ENCODE measurements at regions not wholly inside any gene's neighbourhood (a gene's known extent, or its start where the extent isn't known, plus 50 kb on each side); places are given as distances from the start of the nearest gene placed in this dataset.
A peak's percentile ranks its signal among the peaks of the same experiment; 100 is the strongest.

DNA sequence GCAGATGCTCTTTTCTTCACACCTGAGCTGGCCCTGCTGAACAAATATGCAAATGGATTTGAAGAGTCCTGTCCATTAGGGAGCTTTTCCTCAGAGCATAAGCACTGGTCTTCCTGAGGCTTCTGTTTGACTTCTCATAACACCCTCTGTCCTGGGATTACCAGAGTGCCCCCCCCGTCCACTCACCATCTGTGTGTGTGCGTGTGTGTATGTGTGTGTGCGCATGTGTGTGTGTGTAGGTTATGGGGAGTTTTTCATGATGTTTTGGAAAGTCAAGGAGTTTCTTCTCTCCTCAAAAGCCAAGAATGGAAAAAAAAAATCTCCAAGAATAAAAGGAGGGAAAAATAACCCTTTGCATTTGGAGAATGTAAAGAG lies 57.7 kb upstream of the COMTD1 start:
- no peak for DNase-seq
- ChIA-PET POLR2A (no interaction called here), CTCF (no interaction called here)
- H3K4me1 Mint-ChIP-seq: peaks cover 0 to 6% (median 6%) of the 10 kb centered on the region in 3 donors
- Histone ChIP-seq H3K9me3 (ENCODE audit: low read length) (no peaks in the 10 kb centered on the region), H3K27me3 (ENCODE audit: insufficient read depth, low read length, poor library complexity, severe bottlenecking) (peaks cover 8% of the 10 kb centered on the region), H3K4me3 (ENCODE audit: low read length) (no peak overlapping the region), H3K36me3 (ENCODE audit: insufficient read depth, low read length) (no peaks in the 10 kb centered on the region), H3K4me1 (ENCODE audit: insufficient read depth, low read length) (no peaks in the 10 kb centered on the region), H3K27ac (ENCODE audit: low read depth, low read length) (no peak overlapping the region)
- H3K36me3 Mint-ChIP-seq: no peaks in the 10 kb centered on the region
- peaks cover 17 to 37% of the 10 kb centered on the region in 2 donors for H3K27me3 Mint-ChIP-seq
- peak overlapping the region in 6 of 7 donors; percentile 23 to 81 (median 33) for H3K4me3 Mint-ChIP-seq
- H3K27ac Mint-ChIP-seq: no peak overlapping the region
- peaks cover 0 to 9% (median 2%) of the 10 kb centered on the region in 5 donors for H3K9me3 Mint-ChIP-seq

DNA sequence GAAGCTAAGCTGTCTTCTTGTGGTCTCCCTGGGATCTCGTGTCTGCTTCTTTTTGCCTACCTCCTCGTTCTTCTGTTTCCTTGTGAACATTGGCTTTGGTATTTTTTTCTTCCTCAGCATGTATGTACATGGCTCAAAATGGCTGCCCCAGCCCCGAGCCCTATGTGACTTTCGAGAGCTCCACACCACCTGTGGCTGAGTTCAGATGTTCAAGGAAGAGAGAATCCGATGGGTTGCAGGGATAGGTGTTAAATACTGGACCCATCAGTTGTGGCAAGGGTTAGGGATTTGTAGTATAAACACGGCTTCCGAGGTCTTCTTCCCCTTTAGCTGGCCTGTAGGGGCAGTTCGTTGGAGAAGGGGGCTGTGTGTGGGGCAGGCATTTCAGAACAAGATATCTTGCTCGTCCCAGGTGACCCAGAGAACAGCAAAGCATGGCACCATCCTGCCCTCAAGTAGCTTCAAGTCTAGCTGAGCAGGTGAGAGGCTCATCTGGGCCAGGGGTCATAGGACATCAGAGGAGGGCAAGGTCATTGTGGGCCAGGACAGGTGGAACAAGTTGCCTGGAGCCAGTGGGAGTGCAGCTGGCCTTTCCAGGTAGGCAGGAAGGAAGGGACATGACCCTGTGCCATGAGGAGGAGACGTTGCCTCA lies 57.2 kb upstream of the COMTD1 start:
- H3K36me3 ChIP-seq (ENCODE audit: insufficient read depth, low read length): no peaks in the 10 kb centered on the region
- CTCF ChIA-PET: no interaction called here
- H3K4me1 Mint-ChIP-seq: peaks cover 0 to 6% (median 6%) of the 10 kb centered on the region in 3 donors
- H3K4me3 ChIP-seq (ENCODE audit: low read length): no peak overlapping the region
- H3K9me3 ChIP-seq (ENCODE audit: low read length): no peaks in the 10 kb centered on the region
- H3K27me3 Mint-ChIP-seq: peaks cover 19 to 40% of the 10 kb centered on the region in 2 donors
- peaks cover 8% of the 10 kb centered on the region for H3K27me3 ChIP-seq (ENCODE audit: insufficient read depth, low read length, poor library complexity, severe bottlenecking)
- H3K9me3 Mint-ChIP-seq: peaks cover 0 to 9% (median 2%) of the 10 kb centered on the region in 5 donors
- POLR2A ChIA-PET: no interaction called here
- H3K27ac ChIP-seq (ENCODE audit: low read depth, low read length): no peak overlapping the region
- H3K27ac Mint-ChIP-seq: peak overlapping the region in 2 of 8 donors; percentile 11 to 36
- no peaks in the 10 kb centered on the region for H3K4me1 ChIP-seq (ENCODE audit: insufficient read depth, low read length)
- H3K4me3 Mint-ChIP-seq: peak overlapping the region in 3 of 7 donors; percentile 3 to 29 (median 23)
- no peaks in the 10 kb centered on the region for H3K36me3 Mint-ChIP-seq
- no peak for DNase-seq

GRCh38 chr10:75291805-75292204 lies 56.0 kb upstream of the COMTD1 start:
- Mint-ChIP-seq H3K36me3 (no peaks in the 10 kb centered on the region), H3K9me3 (peaks cover 0 to 9% (median 2%) of the 10 kb centered on the region in 5 donors), H3K4me3 (peak overlapping the region in 1 of 7 donors; percentile 55), H3K27me3 (peaks cover 19 to 50% of the 10 kb centered on the region in 2 donors), H3K27ac (no peak overlapping the region), H3K4me1 (peaks cover 0 to 6% (median 6%) of the 10 kb centered on the region in 3 donors)
- DNase-seq: no peak
- no peaks in the 10 kb centered on the region for H3K9me3 ChIP-seq (ENCODE audit: low read length)
- H3K27me3 ChIP-seq (ENCODE audit: insufficient read depth, low read length, poor library complexity, severe bottlenecking): peaks cover 8% of the 10 kb centered on the region
- no peak overlapping the region for H3K27ac ChIP-seq (ENCODE audit: low read depth, low read length)
- no peaks in the 10 kb centered on the region for H3K36me3 ChIP-seq (ENCODE audit: insufficient read depth, low read length)
- POLR2A ChIA-PET: no interaction called here
- H3K4me3 ChIP-seq (ENCODE audit: low read length): no peak overlapping the region
- H3K4me1 ChIP-seq (ENCODE audit: insufficient read depth, low read length): no peaks in the 10 kb centered on the region
- CTCF ChIA-PET: no interaction called here

- POLR2A ChIA-PET: no interaction called here
Observed at GRCh38 chr10:75288140-75288711, 52.5 kb upstream of the COMTD1 start.

GRCh38 chr10:75287697-75288096 lies 51.9 kb upstream of the COMTD1 start:
- H3K27ac ChIP-seq (ENCODE audit: low read depth, low read length): no peak overlapping the region
- DNase-seq: no peak
- H3K4me3 Mint-ChIP-seq: no peak overlapping the region
- CTCF ChIA-PET: no interaction called here
- no peaks in the 10 kb centered on the region for H3K36me3 Mint-ChIP-seq
- no peaks in the 10 kb centered on the region for H3K9me3 ChIP-seq (ENCODE audit: low read length)
- H3K9me3 Mint-ChIP-seq: peaks cover 0 to 14% (median 2%) of the 10 kb centered on the region in 5 donors
- no peaks in the 10 kb centered on the region for H3K36me3 ChIP-seq (ENCODE audit: insufficient read depth, low read length)
- peaks cover 3% of the 10 kb centered on the region for H3K27me3 ChIP-seq (ENCODE audit: insufficient read depth, low read length, poor library complexity, severe bottlenecking)
- no peak overlapping the region for H3K4me3 ChIP-seq (ENCODE audit: low read length)
- no peaks in the 10 kb centered on the region for H3K4me1 Mint-ChIP-seq
- H3K27ac Mint-ChIP-seq: no peak overlapping the region
- H3K4me1 ChIP-seq (ENCODE audit: insufficient read depth, low read length): no peaks in the 10 kb centered on the region
- H3K27me3 Mint-ChIP-seq: peaks cover 26 to 69% of the 10 kb centered on the region in 2 donors
- POLR2A ChIA-PET: no interaction called here

More at GRCh38 chr10:75288140-75288711, 52.5 kb upstream of the COMTD1 start:
- Histone ChIP-seq H3K36me3 (ENCODE audit: insufficient read depth, low read length) (no peaks in the 10 kb centered on the region), H3K27ac (ENCODE audit: low read depth, low read length) (no peak overlapping the region), H3K4me3 (ENCODE audit: low read length) (no peak overlapping the region), H3K9me3 (ENCODE audit: low read length) (no peaks in the 10 kb centered on the region), H3K4me1 (ENCODE audit: insufficient read depth, low read length) (no peaks in the 10 kb centered on the region), H3K27me3 (ENCODE audit: insufficient read depth, low read length, poor library complexity, severe bottlenecking) (peaks cover 8% of the 10 kb centered on the region)
- Mint-ChIP-seq H3K9me3 (peaks cover 0 to 14% (median 2%) of the 10 kb centered on the region in 5 donors), H3K4me1 (no peaks in the 10 kb centered on the region), H3K27me3 (peaks cover 27 to 69% of the 10 kb centered on the region in 2 donors), H3K4me3 (no peak overlapping the region), H3K27ac (no peak overlapping the region), H3K36me3 (no peaks in the 10 kb centered on the region)
- CTCF ChIA-PET: no interaction called here
- no peak for DNase-seq

DNA sequence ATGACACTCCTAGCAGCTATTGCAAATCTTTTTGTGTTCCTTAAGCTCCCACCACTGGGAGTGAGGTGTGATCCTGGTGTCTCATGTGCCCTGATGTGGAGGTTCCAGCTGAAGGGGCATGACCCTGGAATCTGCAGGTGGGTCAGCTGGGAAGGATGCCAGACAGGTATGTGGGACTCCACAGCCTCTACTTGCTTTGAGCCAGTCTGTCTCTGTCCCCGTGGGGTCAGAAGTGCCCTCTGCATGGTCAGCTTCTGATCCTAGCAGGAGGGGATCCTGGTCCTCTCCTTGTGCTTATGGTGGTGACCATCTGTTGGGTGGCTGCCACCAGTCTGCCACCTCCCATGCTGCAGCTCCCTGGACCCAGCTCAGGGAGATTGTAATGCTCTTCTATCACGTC lies 51.1 kb upstream of the COMTD1 start:
- Histone ChIP-seq H3K9me3 (ENCODE audit: low read length) (no peaks in the 10 kb centered on the region), H3K27me3 (ENCODE audit: insufficient read depth, low read length, poor library complexity, severe bottlenecking) (no peaks in the 10 kb centered on the region), H3K36me3 (ENCODE audit: insufficient read depth, low read length) (no peaks in the 10 kb centered on the region), H3K4me3 (ENCODE audit: low read length) (no peak overlapping the region), H3K27ac (ENCODE audit: low read depth, low read length) (no peak overlapping the region), H3K4me1 (ENCODE audit: insufficient read depth, low read length) (no peaks in the 10 kb centered on the region)
- no peaks in the 10 kb centered on the region for H3K36me3 Mint-ChIP-seq
- ChIA-PET POLR2A (no interaction called here), CTCF (no interaction called here)
- no peaks in the 10 kb centered on the region for H3K4me1 Mint-ChIP-seq
- H3K4me3 Mint-ChIP-seq: no peak overlapping the region
- DNase-seq: no peak
- H3K27me3 Mint-ChIP-seq: peaks cover 24 to 67% of the 10 kb centered on the region in 2 donors
- peaks cover 0 to 14% (median 2%) of the 10 kb centered on the region in 5 donors for H3K9me3 Mint-ChIP-seq
- H3K27ac Mint-ChIP-seq: no peak overlapping the region
